ENCODE measurements at regions not wholly inside any gene's neighbourhood (a gene's known extent, or its start where the extent isn't known, plus 50 kb on each side); places are given as distances from the start of the nearest gene placed in this dataset.
"Not testable (repeated sequence)": the region's sequence is repeated elsewhere in the genome, so short reads cannot be mapped to it uniquely, and the experiment has no call there.

- WGBS, 2 donors: 79 to 80% methylated on average over 1 of the region's 1 CpG
- H3K27me3 ChIP-seq (ENCODE audit: control insufficient read depth in 1 of 2, insufficient read depth in 2 of 2, low read length in 2 of 2): no peaks in the 10 kb centered on the region
- no peak overlapping the region for H3K27ac ChIP-seq (ENCODE audit: low read depth in 2 of 2, low read length in 1 of 2)
- no peak overlapping the region for H3K4me3 ChIP-seq (ENCODE audit: low read depth in 1 of 2, low read length in 2 of 2)
- H3K4me1 ChIP-seq (ENCODE audit: control insufficient read depth in 2 of 2, insufficient read depth in 2 of 2, low read length in 1 of 2): no peaks in the 10 kb centered on the region
- no peaks in the 10 kb centered on the region for H3K9me3 ChIP-seq (ENCODE audit: control insufficient read depth in 2 of 2, insufficient read depth in 1 of 2, low read depth in 1 of 2, low read length in 1 of 2)
- no peaks in the 10 kb centered on the region for H3K36me3 ChIP-seq (ENCODE audit: control insufficient read depth in 2 of 2, insufficient read depth in 2 of 2, low read length in 1 of 2)
Measured at GRCh38 chr2:176947754-176948153, 264.8 kb upstream of the HNRNPA3 start.

- H3K4me1 ChIP-seq (ENCODE audit: control insufficient read depth in 2 of 2, insufficient read depth in 2 of 2, low read length in 1 of 2); H3K4me3 ChIP-seq (ENCODE audit: low read depth in 1 of 2, low read length in 2 of 2); H3K27me3 ChIP-seq (ENCODE audit: control insufficient read depth in 1 of 2, insufficient read depth in 2 of 2, low read length in 2 of 2); H3K9me3 ChIP-seq (ENCODE audit: control insufficient read depth in 2 of 2, insufficient read depth in 1 of 2, low read depth in 1 of 2, low read length in 1 of 2); H3K36me3 ChIP-seq (ENCODE audit: control insufficient read depth in 2 of 2, insufficient read depth in 2 of 2, low read length in 1 of 2); H3K27ac ChIP-seq (ENCODE audit: low read depth in 2 of 2, low read length in 1 of 2): not testable (repeated sequence)
- WGBS, 2 donors: 90 to 96% methylated on average over 3 of the region's 3 CpGs
Measured at GRCh38 chr2:176951218-176951617, 261.4 kb upstream of the HNRNPA3 start.

- Histone ChIP-seq H3K4me1 (ENCODE audit: control insufficient read depth in 2 of 2, insufficient read depth in 2 of 2, low read length in 1 of 2) (no peaks in the 10 kb centered on the region), H3K27ac (ENCODE audit: low read depth in 2 of 2, low read length in 1 of 2) (no peak overlapping the region), H3K9me3 (ENCODE audit: control insufficient read depth in 2 of 2, insufficient read depth in 1 of 2, low read depth in 1 of 2, low read length in 1 of 2) (no peaks in the 10 kb centered on the region), H3K4me3 (ENCODE audit: low read depth in 1 of 2, low read length in 2 of 2) (no peak overlapping the region), H3K36me3 (ENCODE audit: control insufficient read depth in 2 of 2, insufficient read depth in 2 of 2, low read length in 1 of 2) (no peaks in the 10 kb centered on the region), H3K27me3 (ENCODE audit: control insufficient read depth in 1 of 2, insufficient read depth in 2 of 2, low read length in 2 of 2) (peaks cover 0 to 3% of the 10 kb centered on the region in 2 donors)
- WGBS, 2 donors: 76% methylated on average over 2 of the region's 2 CpGs
Measured at GRCh38 chr2:176956791-176957190, 255.8 kb upstream of the HNRNPA3 start.

- WGBS, 2 donors: 71 to 82% methylated on average over 3 of the region's 3 CpGs
- H3K4me1 ChIP-seq (ENCODE audit: control insufficient read depth in 2 of 2, insufficient read depth in 2 of 2, low read length in 1 of 2): no peaks in the 10 kb centered on the region
- H3K27ac ChIP-seq (ENCODE audit: low read depth in 2 of 2, low read length in 1 of 2): no peak overlapping the region
- H3K36me3 ChIP-seq (ENCODE audit: control insufficient read depth in 2 of 2, insufficient read depth in 2 of 2, low read length in 1 of 2): no peaks in the 10 kb centered on the region
- no peak overlapping the region for H3K4me3 ChIP-seq (ENCODE audit: low read depth in 1 of 2, low read length in 2 of 2)
- no peaks in the 10 kb centered on the region for H3K9me3 ChIP-seq (ENCODE audit: control insufficient read depth in 2 of 2, insufficient read depth in 1 of 2, low read depth in 1 of 2, low read length in 1 of 2)
- peaks cover 0 to 3% of the 10 kb centered on the region in 2 donors for H3K27me3 ChIP-seq (ENCODE audit: control insufficient read depth in 1 of 2, insufficient read depth in 2 of 2, low read length in 2 of 2)
Measured at GRCh38 chr2:176959614-176960013, 253.0 kb upstream of the HNRNPA3 start.

- Histone ChIP-seq H3K27ac (ENCODE audit: low read depth in 2 of 2, low read length in 1 of 2) (no peak overlapping the region), H3K27me3 (ENCODE audit: control insufficient read depth in 1 of 2, insufficient read depth in 2 of 2, low read length in 2 of 2) (peaks cover 0 to 3% of the 10 kb centered on the region in 2 donors), H3K4me3 (ENCODE audit: low read depth in 1 of 2, low read length in 2 of 2) (no peak overlapping the region), H3K9me3 (ENCODE audit: control insufficient read depth in 2 of 2, insufficient read depth in 1 of 2, low read depth in 1 of 2, low read length in 1 of 2) (no peaks in the 10 kb centered on the region), H3K4me1 (ENCODE audit: control insufficient read depth in 2 of 2, insufficient read depth in 2 of 2, low read length in 1 of 2) (no peaks in the 10 kb centered on the region), H3K36me3 (ENCODE audit: control insufficient read depth in 2 of 2, insufficient read depth in 2 of 2, low read length in 1 of 2) (no peaks in the 10 kb centered on the region)
- 84% methylated on average over 2 of the region's 2 CpGs for WGBS, 2 donors
Measured at GRCh38 chr2:176960061-176960460, 252.5 kb upstream of the HNRNPA3 start.

GRCh38 chr2:176960736-176961520 lies 251.7 kb upstream of the HNRNPA3 start:
- WGBS, 2 donors: 40 to 54% methylated on average over 7 of the region's 7 CpGs
- Histone ChIP-seq H3K4me1 (ENCODE audit: control insufficient read depth in 2 of 2, insufficient read depth in 2 of 2, low read length in 1 of 2) (no peaks in the 10 kb centered on the region), H3K4me3 (ENCODE audit: low read depth in 1 of 2, low read length in 2 of 2) (no peak overlapping the region)

GRCh38 chr2:176961775-176962619 lies 250.6 kb upstream of the HNRNPA3 start:
- WGBS, 2 donors: 89 to 91% methylated on average over 11 of the region's 11 CpGs
- no peaks in the 10 kb centered on the region for H3K9me3 ChIP-seq (ENCODE audit: control insufficient read depth in 2 of 2, insufficient read depth in 1 of 2, low read depth in 1 of 2, low read length in 1 of 2)

More at GRCh38 chr2:176960736-176961520, 251.7 kb upstream of the HNRNPA3 start:
- H3K27ac ChIP-seq (ENCODE audit: low read depth in 2 of 2, low read length in 1 of 2): no peak overlapping the region
- no peaks in the 10 kb centered on the region for H3K9me3 ChIP-seq (ENCODE audit: control insufficient read depth in 2 of 2, insufficient read depth in 1 of 2, low read depth in 1 of 2, low read length in 1 of 2)
- no peaks in the 10 kb centered on the region for H3K36me3 ChIP-seq (ENCODE audit: control insufficient read depth in 2 of 2, insufficient read depth in 2 of 2, low read length in 1 of 2)
- H3K27me3 ChIP-seq (ENCODE audit: control insufficient read depth in 1 of 2, insufficient read depth in 2 of 2, low read length in 2 of 2): peaks cover 0 to 3% of the 10 kb centered on the region in 2 donors

GRCh38 chr2:176963568-176964287 lies 248.9 kb upstream of the HNRNPA3 start:
- Histone ChIP-seq H3K4me3 (ENCODE audit: low read depth in 1 of 2, low read length in 2 of 2) (no peak overlapping the region), H3K9me3 (ENCODE audit: control insufficient read depth in 2 of 2, insufficient read depth in 1 of 2, low read depth in 1 of 2, low read length in 1 of 2) (no peaks in the 10 kb centered on the region), H3K36me3 (ENCODE audit: control insufficient read depth in 2 of 2, insufficient read depth in 2 of 2, low read length in 1 of 2) (no peaks in the 10 kb centered on the region), H3K4me1 (ENCODE audit: control insufficient read depth in 2 of 2, insufficient read depth in 2 of 2, low read length in 1 of 2) (no peaks in the 10 kb centered on the region), H3K27me3 (ENCODE audit: control insufficient read depth in 1 of 2, insufficient read depth in 2 of 2, low read length in 2 of 2) (no peaks in the 10 kb centered on the region), H3K27ac (ENCODE audit: low read depth in 2 of 2, low read length in 1 of 2) (no peak overlapping the region)
- 60 to 66% methylated on average over 4 of the region's 4 CpGs for WGBS, 2 donors

More at GRCh38 chr2:176961775-176962619, 250.6 kb upstream of the HNRNPA3 start:
- no peak overlapping the region for H3K27ac ChIP-seq (ENCODE audit: low read depth in 2 of 2, low read length in 1 of 2)
- peaks cover 0 to 3% of the 10 kb centered on the region in 2 donors for H3K27me3 ChIP-seq (ENCODE audit: control insufficient read depth in 1 of 2, insufficient read depth in 2 of 2, low read length in 2 of 2)
- no peak overlapping the region for H3K4me3 ChIP-seq (ENCODE audit: low read depth in 1 of 2, low read length in 2 of 2)
- H3K36me3 ChIP-seq (ENCODE audit: control insufficient read depth in 2 of 2, insufficient read depth in 2 of 2, low read length in 1 of 2): no peaks in the 10 kb centered on the region
- H3K4me1 ChIP-seq (ENCODE audit: control insufficient read depth in 2 of 2, insufficient read depth in 2 of 2, low read length in 1 of 2): no peaks in the 10 kb centered on the region

- no peaks in the 10 kb centered on the region for H3K9me3 ChIP-seq (ENCODE audit: control insufficient read depth in 2 of 2, insufficient read depth in 1 of 2, low read depth in 1 of 2, low read length in 1 of 2)
- H3K36me3 ChIP-seq (ENCODE audit: control insufficient read depth in 2 of 2, insufficient read depth in 2 of 2, low read length in 1 of 2): no peaks in the 10 kb centered on the region
- H3K27me3 ChIP-seq (ENCODE audit: control insufficient read depth in 1 of 2, insufficient read depth in 2 of 2, low read length in 2 of 2): no peaks in the 10 kb centered on the region
- no peaks in the 10 kb centered on the region for H3K4me1 ChIP-seq (ENCODE audit: control insufficient read depth in 2 of 2, insufficient read depth in 2 of 2, low read length in 1 of 2)
- H3K27ac ChIP-seq (ENCODE audit: low read depth in 2 of 2, low read length in 1 of 2): no peak overlapping the region
- H3K4me3 ChIP-seq (ENCODE audit: low read depth in 1 of 2, low read length in 2 of 2): no peak overlapping the region
Measured at GRCh38 chr2:176967911-176968450, 244.6 kb upstream of the HNRNPA3 start.
